Keratinocyte (primary cell): ENCODE measurements at regions not wholly inside any gene's neighbourhood (a gene's known extent, or its start where the extent isn't known, plus 50 kb on each side); places are given as distances from the start of the nearest gene placed in this dataset.

Experiments
- DNase-seq: peaks from one replicate; pipeline ENCODE4 v3.0.0-alpha.2; 2011; ENCODE audit warnings: low read depth, missing footprints, low spot score
- FAIRE-seq: peaks from 2 replicates; lab custom pipeline; 2011; peaks lifted over from hg19 to GRCh38; lab: Jason Lieb, UNC
- H2AFZ ChIP-seq: 2 replicates; pipeline ENCODE4 v1.6.0; 2012; ENCODE audit warnings: low read length, control low read depth, inconsistent platforms; ENCODE audit not compliant: control insufficient read depth
- H3K27ac ChIP-seq: 2 replicates; pipeline ENCODE4 v1.5.1; 2011; ENCODE audit warnings: low read length; ENCODE audit not compliant: control insufficient read depth, insufficient read depth
- H3K27me3 ChIP-seq: 3 replicates; pipeline ENCODE4 v1.6.0; 2011; ENCODE audit warnings: low read length; ENCODE audit not compliant: control insufficient read depth, insufficient read depth; ENCODE audit errors: extremely low read depth
- H3K36me3 ChIP-seq, 2 experiments: 2 replicates in 1 of 2; 3 replicates in 1 of 2; pipeline ENCODE4 v1.5.1; 2011; ENCODE audit warnings: low read length in 2 of 2, mild to moderate bottlenecking in 1 of 2; ENCODE audit not compliant: control insufficient read depth in 2 of 2, insufficient read depth in 2 of 2; ENCODE audit errors: extremely low read depth in 1 of 2
- H3K4me1 ChIP-seq: 3 replicates; pipeline ENCODE4 v1.5.1; 2011; ENCODE audit warnings: low read length; ENCODE audit not compliant: control insufficient read depth, insufficient read depth; ENCODE audit errors: extremely low read depth
- H3K4me2 ChIP-seq: 3 replicates; pipeline ENCODE4 v1.6.0; 2011; ENCODE audit warnings: low read depth, low read length; ENCODE audit not compliant: control insufficient read depth, insufficient read depth; ENCODE audit errors: extremely low read depth
- H3K4me3 ChIP-seq, 3 experiments: fragments of 200-600 bp in 1 of 3; sonication (generic) in 1 of 3; 2 replicates in 2 of 3; 3 replicates in 1 of 3; pipeline ENCODE4 v1.5.1; 2011 to 2016; ENCODE audit warnings: low read length in 3 of 3, mild to moderate bottlenecking in 3 of 3, control low read depth in 2 of 3, inconsistent platforms in 1 of 3, low read depth in 1 of 3, mixed read lengths in 1 of 3, mixed run types in 1 of 3, moderate library complexity in 1 of 3; ENCODE audit not compliant: control insufficient read depth in 2 of 3, insufficient read depth in 2 of 3; ENCODE audit errors: extremely low read depth in 1 of 3
- H3K79me2 ChIP-seq: 2 replicates; pipeline ENCODE4 v1.6.0; 2012; ENCODE audit warnings: low read length; ENCODE audit not compliant: control insufficient read depth, insufficient read depth
- H3K9ac ChIP-seq: 3 replicates; pipeline ENCODE4 v1.6.0; 2011; ENCODE audit warnings: low read length; ENCODE audit not compliant: control insufficient read depth, insufficient read depth; ENCODE audit errors: extremely low read depth
- H3K9me1 ChIP-seq: 3 replicates; pipeline ENCODE4 v1.6.0; 2011; ENCODE audit warnings: low read length; ENCODE audit not compliant: control insufficient read depth, insufficient read depth; ENCODE audit errors: extremely low read depth
- H3K9me3 ChIP-seq: 2 replicates; pipeline ENCODE4 v1.5.1; 2012; ENCODE audit warnings: low read depth, low read length; ENCODE audit not compliant: control insufficient read depth
- H4K20me1 ChIP-seq: 3 replicates; pipeline ENCODE4 v1.6.0; 2011; ENCODE audit warnings: low read length; ENCODE audit not compliant: control insufficient read depth, insufficient read depth; ENCODE audit errors: extremely low read depth
- CTCF ChIP-seq, 3 experiments: IDR thresholded peaks in 1 of 3; conservative IDR thresholded peaks in 1 of 3; optimal IDR thresholded peaks in 1 of 3; 2 replicates in 2 of 3; 3 replicates in 1 of 3; pipeline versions ENCODE3 to v1.5.1; 2011; ENCODE audit warnings: low read length in 3 of 3, mild to moderate bottlenecking in 3 of 3, moderate library complexity in 2 of 3, control low read depth in 1 of 3, inconsistent platforms in 1 of 3; ENCODE audit not compliant: insufficient read depth in 2 of 3; ENCODE audit errors: extremely low read depth in 1 of 3
- EZH2 ChIP-seq: IDR thresholded peaks from one replicate; pipeline ENCODE4 v1.6.1; 2012; ENCODE audit warnings: inconsistent platforms, mild to moderate bottlenecking, low read length, moderate library complexity
- dilution Hi-C: fragments of 300-500 bp; cut with MboI; formaldehyde crosslinking; loops from one replicate; pipeline ENCODE4 v1.7.0; 2020; ENCODE audit warnings: low sequenced_read_pairs; ENCODE audit not compliant: extremely low pct_ligation_motif_present

- Histone ChIP-seq H2AFZ (no peak overlapping the region), H3K27ac (no peak overlapping the region), H3K9me3 (peaks cover 11% of the 10 kb centered on the region), H3K9ac (no peak overlapping the region), H3K4me1 (no peaks in the 10 kb centered on the region), H4K20me1 (no peaks in the 10 kb centered on the region), H3K4me3 (no peak overlapping the region), H3K36me3 (no peaks in the 10 kb centered on the region), H3K4me2 (no peak overlapping the region), H3K79me2 (no peaks in the 10 kb centered on the region), H3K9me1 (no peaks in the 10 kb centered on the region), H3K27me3 (no peaks in the 10 kb centered on the region)
- DNase-seq (no peak), FAIRE-seq (no peak)
- TF ChIP-seq CTCF (optimal IDR thresholded peaks at IDR 0.05 in 1 of 3, IDR thresholded peaks at IDR 0.05 in 1 of 3, conservative IDR thresholded peaks at IDR 0.05 in 1 of 3; ENCODE audit: extremely low read depth in 1 of 3, insufficient read depth in 2 of 3, low read length in 3 of 3) (peak in 1 of 3 experiments; percentile 30), EZH2 (no peak)
- dilution Hi-C loops = no loop called here
These were observed 67.1 kb upstream of the CDK20 start for GRCh38 chr9:88041447-88041846.

GRCh38 chr9:88037285-88037845, 63.0 kb upstream of the CDK20 start:
- no peaks in the 10 kb centered on the region for H3K4me1 ChIP-seq
- H4K20me1 ChIP-seq = no peaks in the 10 kb centered on the region
- no peak overlapping the region for H3K27ac ChIP-seq
- no peaks in the 10 kb centered on the region for H3K36me3 ChIP-seq
- no peaks in the 10 kb centered on the region for H3K9me1 ChIP-seq
- no peak overlapping the region for H3K9ac ChIP-seq
- H3K79me2 ChIP-seq = no peaks in the 10 kb centered on the region
- no peaks in the 10 kb centered on the region for H3K27me3 ChIP-seq
- H3K4me2 ChIP-seq = no peak overlapping the region
- H3K9me3 ChIP-seq = peaks cover 3% of the 10 kb centered on the region
- no peak overlapping the region for H2AFZ ChIP-seq
- dilution Hi-C loops = no loop called here
- H3K4me3 ChIP-seq = no peak overlapping the region
- TF ChIP-seq EZH2 = no peak
- TF ChIP-seq CTCF (optimal IDR thresholded peaks at IDR 0.05 in 1 of 3, IDR thresholded peaks at IDR 0.05 in 1 of 3, conservative IDR thresholded peaks at IDR 0.05 in 1 of 3; ENCODE audit: extremely low read depth in 1 of 3, insufficient read depth in 2 of 3, low read length in 3 of 3) = no peak
- no peak for FAIRE-seq
- DNase-seq = no peak
